ENCODE measurements at regions not wholly inside any gene's neighbourhood (a gene's known extent, or its start where the extent isn't known, plus 50 kb on each side); places are given as distances from the start of the nearest gene placed in this dataset.

- ChIA-PET RAD21 (ENCODE audit: unreplicated experiment) (no interaction called here), SMC1A (ENCODE audit: uncharacterized antibody, unreplicated experiment) (no interaction called here), CTCF (no interaction called here), POLR2A (interaction anchor here (0.6 kb wide), 1 partner anchor 114 kb away, joined by 3 read pairs; no protein-coding TSS in a partner anchor)
- WGBS (ENCODE audit: insufficient coverage, insufficient replicate concordance, low lambda C conversion rate, missing lambda C conversion rate) = 49% methylated on average over 3 of the region's 3 CpGs
- Histone ChIP-seq H3K4me2 (ENCODE audit: control insufficient read depth, insufficient read depth) (no peak overlapping the region), H3K4me3 (no peak overlapping the region), H3K9ac (ENCODE audit: control insufficient read depth, insufficient read depth, low read length) (no peak overlapping the region), H4K20me1 (ENCODE audit: control insufficient read depth, insufficient read depth) (no peaks in the 10 kb centered on the region), H2AFZ (ENCODE audit: control insufficient read depth, low read depth, low read length) (no peak overlapping the region), H3K27ac (ENCODE audit: control insufficient read depth, insufficient read depth) (no peak overlapping the region), H3K27me3 (replicated peaks in 1 of 2; ENCODE audit: control insufficient read depth in 2 of 2, insufficient read depth in 2 of 2, low read length in 1 of 2) (no peaks in the 10 kb centered on the region), H3K4me1 (ENCODE audit: control insufficient read depth, insufficient read depth, low read length) (no peaks in the 10 kb centered on the region), H3K79me2 (ENCODE audit: control insufficient read depth, insufficient read depth, low read length) (no peaks in the 10 kb centered on the region), H3K9me3 (replicated peaks; ENCODE audit: control insufficient read depth, insufficient read depth, low read length) (no peaks in the 10 kb centered on the region), H3K36me3 (ENCODE audit: control insufficient read depth in 2 of 2, insufficient read depth in 2 of 2, low read length in 1 of 2) (no peaks in the 10 kb centered on the region)
- in situ Hi-C loops (cut with MboI) = no loop called here
- intact Hi-C loops (cut with micrococcal nuclease; ENCODE audit: unreplicated experiment) = no loop called here
- ATAC-seq = no peak
- no TSS peak for BruUV-seq (replicated peaks)
- TF ChIP-seq POLR2AphosphoS5 (IDR thresholded peaks at IDR 0.05; ENCODE audit: low read length) (no peak), CREM (IDR thresholded peaks at IDR 0.05; ENCODE audit: low read depth) (no peak), ZNF207 (IDR thresholded peaks at IDR 0.05; ENCODE audit: borderline replicate concordance) (no peak), ZNF274 (IDR thresholded peaks at IDR 0.05; ENCODE audit: insufficient read depth, insufficient read length) (no peak), BMI1 (IDR thresholded peaks at IDR 0.05; ENCODE audit: borderline replicate concordance) (no peak), NR2F1 (conservative IDR thresholded peaks at IDR 0.05) (no peak), CBFB (IDR thresholded peaks at IDR 0.05; ENCODE audit: low read depth) (no peak), POLR2AphosphoS2 (IDR thresholded peaks at IDR 0.05; ENCODE audit: low read depth, low read length) (no peak), GABPA (IDR thresholded peaks at IDR 0.05; ENCODE audit: low read depth) (no peak), YY1 (IDR thresholded peaks at IDR 0.05; ENCODE audit: low read depth, low read length) (no peak), PAX8 (IDR thresholded peaks at IDR 0.05) (no peak), RCOR1 (conservative IDR thresholded peaks at IDR 0.05; ENCODE audit: low read depth, low read length) (no peak), ATF3 (IDR thresholded peaks at IDR 0.05; ENCODE audit: borderline replicate concordance, extremely low read depth, low read depth, low read length) (no peak), IKZF2 (IDR thresholded peaks at IDR 0.05) (no peak), MTA2 (IDR thresholded peaks at IDR 0.05; ENCODE audit: low read depth) (no peak), SMC3 (IDR thresholded peaks at IDR 0.05; ENCODE audit: borderline replicate concordance, low read length) (no peak), ETV6 (conservative IDR thresholded peaks at IDR 0.05 in 1 of 2, IDR thresholded peaks at IDR 0.05 in 1 of 2; ENCODE audit: borderline replicate concordance in 1 of 2, low read depth in 1 of 2) (no peak)
- TF ChIP-seq, protein P1, sequence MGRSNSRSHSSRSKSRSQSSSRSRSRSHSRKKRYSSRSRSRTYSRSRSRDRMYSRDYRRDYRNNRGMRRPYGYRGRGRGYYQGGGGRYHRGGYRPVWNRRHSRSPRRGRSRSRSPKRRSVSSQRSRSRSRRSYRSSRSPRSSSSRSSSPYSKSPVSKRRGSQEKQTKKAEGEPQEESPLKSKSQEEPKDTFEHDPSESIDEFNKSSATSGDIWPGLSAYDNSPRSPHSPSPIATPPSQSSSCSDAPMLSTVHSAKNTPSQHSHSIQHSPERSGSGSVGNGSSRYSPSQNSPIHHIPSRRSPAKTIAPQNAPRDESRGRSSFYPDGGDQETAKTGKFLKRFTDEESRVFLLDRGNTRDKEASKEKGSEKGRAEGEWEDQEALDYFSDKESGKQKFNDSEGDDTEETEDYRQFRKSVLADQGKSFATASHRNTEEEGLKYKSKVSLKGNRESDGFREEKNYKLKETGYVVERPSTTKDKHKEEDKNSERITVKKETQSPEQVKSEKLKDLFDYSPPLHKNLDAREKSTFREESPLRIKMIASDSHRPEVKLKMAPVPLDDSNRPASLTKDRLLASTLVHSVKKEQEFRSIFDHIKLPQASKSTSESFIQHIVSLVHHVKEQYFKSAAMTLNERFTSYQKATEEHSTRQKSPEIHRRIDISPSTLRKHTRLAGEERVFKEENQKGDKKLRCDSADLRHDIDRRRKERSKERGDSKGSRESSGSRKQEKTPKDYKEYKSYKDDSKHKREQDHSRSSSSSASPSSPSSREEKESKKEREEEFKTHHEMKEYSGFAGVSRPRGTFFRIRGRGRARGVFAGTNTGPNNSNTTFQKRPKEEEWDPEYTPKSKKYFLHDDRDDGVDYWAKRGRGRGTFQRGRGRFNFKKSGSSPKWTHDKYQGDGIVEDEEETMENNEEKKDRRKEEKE (IDR thresholded peaks at IDR 0.05) = no peak
- TF ChIP-seq, protein P2, sequence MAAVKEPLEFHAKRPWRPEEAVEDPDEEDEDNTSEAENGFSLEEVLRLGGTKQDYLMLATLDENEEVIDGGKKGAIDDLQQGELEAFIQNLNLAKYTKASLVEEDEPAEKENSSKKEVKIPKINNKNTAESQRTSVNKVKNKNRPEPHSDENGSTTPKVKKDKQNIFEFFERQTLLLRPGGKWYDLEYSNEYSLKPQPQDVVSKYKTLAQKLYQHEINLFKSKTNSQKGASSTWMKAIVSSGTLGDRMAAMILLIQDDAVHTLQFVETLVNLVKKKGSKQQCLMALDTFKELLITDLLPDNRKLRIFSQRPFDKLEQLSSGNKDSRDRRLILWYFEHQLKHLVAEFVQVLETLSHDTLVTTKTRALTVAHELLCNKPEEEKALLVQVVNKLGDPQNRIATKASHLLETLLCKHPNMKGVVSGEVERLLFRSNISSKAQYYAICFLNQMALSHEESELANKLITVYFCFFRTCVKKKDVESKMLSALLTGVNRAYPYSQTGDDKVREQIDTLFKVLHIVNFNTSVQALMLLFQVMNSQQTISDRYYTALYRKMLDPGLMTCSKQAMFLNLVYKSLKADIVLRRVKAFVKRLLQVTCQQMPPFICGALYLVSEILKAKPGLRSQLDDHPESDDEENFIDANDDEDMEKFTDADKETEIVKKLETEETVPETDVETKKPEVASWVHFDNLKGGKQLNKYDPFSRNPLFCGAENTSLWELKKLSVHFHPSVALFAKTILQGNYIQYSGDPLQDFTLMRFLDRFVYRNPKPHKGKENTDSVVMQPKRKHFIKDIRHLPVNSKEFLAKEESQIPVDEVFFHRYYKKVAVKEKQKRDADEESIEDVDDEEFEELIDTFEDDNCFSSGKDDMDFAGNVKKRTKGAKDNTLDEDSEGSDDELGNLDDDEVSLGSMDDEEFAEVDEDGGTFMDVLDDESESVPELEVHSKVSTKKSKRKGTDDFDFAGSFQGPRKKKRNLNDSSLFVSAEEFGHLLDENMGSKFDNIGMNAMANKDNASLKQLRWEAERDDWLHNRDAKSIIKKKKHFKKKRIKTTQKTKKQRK (IDR thresholded peaks at IDR 0.05; ENCODE audit: low read depth, low read length) = no peak
- DNase-seq (ENCODE audit: low read depth, low spot score) = no peak
- FAIRE-seq = no peak
These were observed 59.1 kb upstream of the FAM20A start for GRCh38 chr17:68660302-68660701.
